Activated CD8-positive, alpha-beta T cell treated with anti-CD3 and anti-CD28 coated beads for 36 hours (primary cell): ENCODE measurements at regions not wholly inside any gene's neighbourhood (a gene's known extent, or its start where the extent isn't known, plus 50 kb on each side); places are given as distances from the start of the nearest gene placed in this dataset.
A peak's percentile ranks its signal among the peaks of the same experiment; 100 is the strongest.

Experiments used
- ATAC-seq: fragments of 200-7000 bp; cut with Tn5 transposase; one replicate; pipeline ENCODE4 v1.10.0; 2021; ENCODE audit warnings: mild to moderate bottlenecking, moderate library complexity
- CTCF ChIA-PET: fragments of 350-600 bp; sonication (Branson Sonifier 250); formaldehyde crosslinking; loops from one replicate; lab custom pipeline; 2021; ENCODE audit warnings: antibody characterized with exemption; lab: Charles Lee
- POLR2A ChIA-PET: fragments of 350-600 bp; sonication (Branson Sonifier 250); formaldehyde crosslinking; loops from one replicate; lab custom pipeline; 2021; ENCODE audit warnings: antibody characterized with exemption; lab: Charles Lee
- DNase-seq: peaks from one replicate; pipeline ENCODE4 v3.0.0-alpha.2; 2020
- H3K27ac Mint-ChIP-seq: one replicate; pipeline ENCODE4 v1.8.0; 2021; ENCODE audit warnings: mild to moderate bottlenecking, mixed read lengths
- H3K27me3 Mint-ChIP-seq: one replicate; pipeline ENCODE4 v1.8.0; 2021; ENCODE audit warnings: mixed read lengths
- H3K36me3 Mint-ChIP-seq: one replicate; pipeline ENCODE4 v1.8.0; 2021; ENCODE audit warnings: low read depth, mixed read lengths
- H3K4me1 Mint-ChIP-seq: one replicate; pipeline ENCODE4 v1.8.0; 2021; ENCODE audit warnings: low read depth, mixed read lengths
- H3K4me3 Mint-ChIP-seq: one replicate; pipeline ENCODE4 v1.8.0; 2021; ENCODE audit warnings: mild to moderate bottlenecking, moderate library complexity, mixed read lengths
- H3K9me3 Mint-ChIP-seq: one replicate; pipeline ENCODE4 v1.8.0; 2021; ENCODE audit warnings: mixed read lengths
- CTCF ChIP-seq: fragments of 200-600 bp; IDR thresholded peaks from one replicate; pipeline ENCODE4 v1.8.0; 2022; ENCODE audit warnings: antibody characterized with exemption, mild to moderate bottlenecking
- intact Hi-C: fragments of 100-400 bp; cut with micrococcal nuclease; formaldehyde crosslinking; loops from one replicate; pipeline ENCODE4 v1.10.0; 2022

- peaks cover 3% of the 10 kb centered on the region for H3K36me3 Mint-ChIP-seq
- H3K27me3 Mint-ChIP-seq = peaks cover 16% of the 10 kb centered on the region
- intact Hi-C loops = no loop called here
- ATAC-seq (no peak), DNase-seq (no peak)
- H3K9me3 Mint-ChIP-seq = peaks cover 17% of the 10 kb centered on the region
- ChIA-PET POLR2A (no interaction called here), CTCF (no interaction called here)
- no peak overlapping the region for H3K27ac Mint-ChIP-seq
- H3K4me1 Mint-ChIP-seq = no peaks in the 10 kb centered on the region
- no peak for TF ChIP-seq CTCF
- no peak overlapping the region for H3K4me3 Mint-ChIP-seq
Observed at GRCh38 chr6:79138146-79138545, 60.1 kb upstream of the PHIP start.

GRCh38 chr6:79137671-79138070, 59.6 kb upstream of the PHIP start:
- no peaks in the 10 kb centered on the region for H3K4me1 Mint-ChIP-seq
- intact Hi-C loops = no loop called here

GRCh38 chr6:79135973-79136470, 58.0 kb upstream of the PHIP start:
- POLR2A ChIA-PET = no interaction called here
- H3K27me3 Mint-ChIP-seq = peaks cover 26% of the 10 kb centered on the region
- H3K27ac Mint-ChIP-seq = no peak overlapping the region
- intact Hi-C loops = no loop called here
- H3K9me3 Mint-ChIP-seq = peaks cover 17% of the 10 kb centered on the region
- DNase-seq (no peak), ATAC-seq (no peak)
- no peak overlapping the region for H3K4me3 Mint-ChIP-seq
- H3K36me3 Mint-ChIP-seq = peaks cover 3% of the 10 kb centered on the region
- CTCF ChIA-PET = no interaction called here
- no peak for TF ChIP-seq CTCF
- no peaks in the 10 kb centered on the region for H3K4me1 Mint-ChIP-seq

More at GRCh38 chr6:79137671-79138070, 59.6 kb upstream of the PHIP start:
- ATAC-seq (no peak), DNase-seq (no peak)
- POLR2A ChIA-PET = no interaction called here
- CTCF ChIA-PET = no interaction called here
- Mint-ChIP-seq H3K9me3 (peaks cover 17% of the 10 kb centered on the region), H3K36me3 (peaks cover 3% of the 10 kb centered on the region), H3K27ac (no peak overlapping the region), H3K27me3 (peaks cover 16% of the 10 kb centered on the region), H3K4me3 (no peak overlapping the region)
- no peak for TF ChIP-seq CTCF

GRCh38 chr6:79134699-79135474, 56.8 kb upstream of the PHIP start:
- Mint-ChIP-seq H3K4me1 (no peaks in the 10 kb centered on the region), H3K9me3 (peaks cover 17% of the 10 kb centered on the region)
- intact Hi-C loops = no loop called here

More at GRCh38 chr6:79134699-79135474, 56.8 kb upstream of the PHIP start:
- H3K27me3 Mint-ChIP-seq = peaks cover 33% of the 10 kb centered on the region
- CTCF ChIA-PET = no interaction called here
- ATAC-seq (no peak), DNase-seq (peak; percentile 1)
- no peak for TF ChIP-seq CTCF
- no peak overlapping the region for H3K27ac Mint-ChIP-seq
- peaks cover 3% of the 10 kb centered on the region for H3K36me3 Mint-ChIP-seq
- no peak overlapping the region for H3K4me3 Mint-ChIP-seq
- POLR2A ChIA-PET = no interaction called here
